Subcutaneous abdominal adipose tissue (tissue), 5 donors: ENCODE measurements at regions not wholly inside any gene's neighbourhood (a gene's known extent, or its start where the extent isn't known, plus 50 kb on each side); places are given as distances from the start of the nearest gene placed in this dataset.

Experiments used
- H3K27ac ChIP-seq: one replicate; pipeline ENCODE4 v1.7.0; 2013; ENCODE audit warnings: low read depth, mild to moderate bottlenecking, inconsistent platforms, low read length, moderate library complexity
- H3K27me3 ChIP-seq, 5 donors: one replicate each; pipeline ENCODE4 v1.7.0; 2013; ENCODE audit warnings: low read length in 5 of 5, inconsistent platforms in 1 of 5; ENCODE audit not compliant: control insufficient read depth in 5 of 5, insufficient read depth in 4 of 5
- H3K36me3 ChIP-seq, 5 donors: one replicate each; pipeline ENCODE4 v1.7.0; 2013; ENCODE audit warnings: low read length in 5 of 5; ENCODE audit not compliant: control insufficient read depth in 5 of 5, insufficient read depth in 5 of 5
- H3K4me1 ChIP-seq, 5 donors: one replicate each; pipeline ENCODE4 v1.7.0; 2013; ENCODE audit warnings: low read length in 5 of 5, mild to moderate bottlenecking in 3 of 5, moderate library complexity in 1 of 5; ENCODE audit not compliant: control insufficient read depth in 5 of 5, insufficient read depth in 5 of 5
- H3K4me3 ChIP-seq, 5 donors: one replicate each; pipeline ENCODE4 v1.7.0; 2013; ENCODE audit warnings: low read length in 5 of 5, low read depth in 1 of 5
- H3K9ac ChIP-seq, 5 donors: one replicate each; pipeline ENCODE4 v1.7.0; 2013; ENCODE audit warnings: low read length in 5 of 5, mild to moderate bottlenecking in 4 of 5, moderate library complexity in 3 of 5
- H3K9me3 ChIP-seq, 5 donors: one replicate each; pipeline ENCODE4 v1.7.0; 2013; ENCODE audit warnings: low read length in 5 of 5; ENCODE audit not compliant: control insufficient read depth in 5 of 5
- donor health status: healthy.
- donor health status: healthy.
- donor health status: healthy.
- donor health status: healthy.
- donor health status: healthy.

DNA sequence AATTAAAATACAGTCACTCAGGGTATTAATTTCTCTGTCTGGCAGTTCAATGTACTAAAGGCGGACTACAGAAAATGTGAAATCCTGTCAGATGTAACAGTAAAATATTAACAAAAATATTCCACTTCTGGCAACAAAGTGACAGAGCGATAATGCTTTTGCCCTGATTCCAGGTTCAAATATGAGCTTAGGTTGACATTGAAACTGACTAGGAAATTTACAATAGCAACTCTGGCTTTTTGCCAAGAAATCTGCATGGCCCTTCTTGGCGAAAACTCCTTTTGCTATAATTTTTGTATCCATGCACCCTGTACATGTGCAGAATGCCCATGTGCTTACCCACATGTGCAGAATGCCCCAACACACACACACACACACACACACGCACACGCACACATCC, 552.2 kb downstream of the MDFIC start:
- Histone ChIP-seq H3K27me3 (peaks cover 0 to 3% (median 3%) of the 10 kb centered on the region in 5 donors), H3K4me1 (peaks cover 0 to 10% (median 8%) of the 10 kb centered on the region in 5 donors), H3K36me3 (no peaks in the 10 kb centered on the region), H3K4me3 (no peak overlapping the region), H3K9me3 (no peaks in the 10 kb centered on the region), H3K27ac (no peak overlapping the region), H3K9ac (no peak overlapping the region)

- peaks cover 0 to 3% (median 0%) of the 10 kb centered on the region in 5 donors for H3K27me3 ChIP-seq
- H3K9ac ChIP-seq, result no peak overlapping the region
- H3K36me3 ChIP-seq, result no peaks in the 10 kb centered on the region
- H3K4me1 ChIP-seq, result peaks cover 0 to 5% (median 4%) of the 10 kb centered on the region in 5 donors
- no peak overlapping the region for H3K27ac ChIP-seq
- no peaks in the 10 kb centered on the region for H3K9me3 ChIP-seq
- H3K4me3 ChIP-seq, result no peak overlapping the region
Observed at GRCh38 chr7:115471891-115472290, 550.0 kb downstream of the MDFIC start.

GRCh38 chr7:115462301-115463015, 540.6 kb downstream of the MDFIC start:
- H3K27ac ChIP-seq, result no peak overlapping the region
- no peaks in the 10 kb centered on the region for H3K36me3 ChIP-seq
- H3K9ac ChIP-seq, result no peak overlapping the region
- H3K4me1 ChIP-seq, result no peaks in the 10 kb centered on the region
- H3K27me3 ChIP-seq, result no peaks in the 10 kb centered on the region
- no peaks in the 10 kb centered on the region for H3K9me3 ChIP-seq
- no peak overlapping the region for H3K4me3 ChIP-seq

DNA sequence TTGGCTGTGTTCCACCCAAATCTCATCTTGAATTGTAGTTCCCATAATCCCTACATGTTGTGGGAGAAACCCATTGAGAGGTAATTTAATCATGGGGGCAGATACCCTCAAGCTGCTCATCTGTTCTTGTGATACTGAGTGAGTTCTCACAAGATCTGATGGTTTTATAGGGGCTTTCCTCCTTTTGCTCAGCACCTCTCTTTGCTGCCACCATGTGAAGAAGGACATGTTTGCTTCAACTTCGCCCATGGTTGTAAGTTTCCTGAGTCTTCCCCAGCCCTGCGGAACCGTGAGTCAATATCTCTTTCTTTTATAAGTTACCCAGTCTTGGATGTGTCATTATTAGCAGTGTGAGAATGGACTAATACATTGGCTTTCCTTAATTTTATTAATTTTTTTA, 527.8 kb downstream of the MDFIC start:
- no peaks in the 10 kb centered on the region for H3K36me3 ChIP-seq
- H3K9ac ChIP-seq, result no peak overlapping the region
- H3K9me3 ChIP-seq, result peaks cover 0 to 3% (median 0%) of the 10 kb centered on the region in 5 donors
- H3K27ac ChIP-seq, result no peak overlapping the region
- no peaks in the 10 kb centered on the region for H3K4me1 ChIP-seq
- no peaks in the 10 kb centered on the region for H3K27me3 ChIP-seq
- no peak overlapping the region for H3K4me3 ChIP-seq

DNA sequence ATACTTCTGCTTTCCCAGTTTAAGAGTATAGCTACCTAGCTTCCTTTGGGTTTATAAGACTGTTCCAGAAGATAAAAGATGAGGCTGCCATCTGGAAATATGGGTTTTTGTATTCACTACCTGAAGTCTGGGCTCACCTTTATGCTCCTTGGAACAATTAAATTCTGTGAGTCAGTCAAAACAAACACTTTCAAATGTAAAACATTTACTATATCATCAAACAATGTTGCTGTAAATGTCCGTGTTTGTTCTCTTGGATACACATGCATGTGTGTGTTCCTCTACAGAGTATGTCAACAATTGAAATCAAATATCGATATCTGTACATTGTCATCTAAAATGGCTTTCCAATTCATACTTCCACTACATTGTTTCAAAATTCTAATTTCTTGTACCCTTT, 525.6 kb downstream of the MDFIC start:
- no peak overlapping the region for H3K4me3 ChIP-seq
- no peak overlapping the region for H3K27ac ChIP-seq
- H3K27me3 ChIP-seq, result no peaks in the 10 kb centered on the region
- H3K9me3 ChIP-seq, result peaks cover 0 to 3% (median 0%) of the 10 kb centered on the region in 5 donors
- H3K9ac ChIP-seq, result no peak overlapping the region
- no peaks in the 10 kb centered on the region for H3K4me1 ChIP-seq
- H3K36me3 ChIP-seq, result no peaks in the 10 kb centered on the region

DNA sequence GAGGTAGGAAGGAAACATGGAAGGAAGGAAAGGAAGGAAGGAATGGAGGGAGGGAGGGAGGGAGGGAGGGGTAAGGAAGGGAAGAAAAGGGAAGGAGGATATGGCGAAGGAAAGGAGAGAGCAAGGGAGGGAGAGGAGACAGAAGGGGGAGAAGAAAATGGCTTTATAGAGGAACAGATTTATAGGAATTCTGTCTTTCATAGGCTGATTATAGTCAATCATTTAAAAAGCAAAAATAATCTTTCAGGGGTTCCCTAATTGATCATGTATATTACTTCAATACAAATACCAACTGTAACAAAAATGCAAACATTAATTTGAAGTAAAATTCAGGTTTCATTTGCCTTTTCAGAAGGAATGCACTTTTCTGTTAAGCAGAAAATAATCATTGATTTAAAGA, 519.1 kb downstream of the MDFIC start:
- Histone ChIP-seq H3K9ac (no peak overlapping the region), H3K27me3 (no peaks in the 10 kb centered on the region), H3K27ac (no peak overlapping the region), H3K9me3 (no peaks in the 10 kb centered on the region), H3K36me3 (no peaks in the 10 kb centered on the region), H3K4me3 (no peak overlapping the region), H3K4me1 (peaks cover 0 to 6% (median 0%) of the 10 kb centered on the region in 5 donors)

GRCh38 chr7:115435178-115435577, 513.3 kb downstream of the MDFIC start:
- no peak overlapping the region for H3K4me3 ChIP-seq
- no peaks in the 10 kb centered on the region for H3K27me3 ChIP-seq
- H3K4me1 ChIP-seq, result peaks cover 0 to 6% (median 0%) of the 10 kb centered on the region in 5 donors
- H3K36me3 ChIP-seq, result no peaks in the 10 kb centered on the region
- H3K27ac ChIP-seq, result no peak overlapping the region
- no peak overlapping the region for H3K9ac ChIP-seq
- no peaks in the 10 kb centered on the region for H3K9me3 ChIP-seq

- H3K4me3 ChIP-seq, result no peak overlapping the region
- no peaks in the 10 kb centered on the region for H3K4me1 ChIP-seq
Observed at GRCh38 chr7:115429918-115430317, 508.0 kb downstream of the MDFIC start.

DNA sequence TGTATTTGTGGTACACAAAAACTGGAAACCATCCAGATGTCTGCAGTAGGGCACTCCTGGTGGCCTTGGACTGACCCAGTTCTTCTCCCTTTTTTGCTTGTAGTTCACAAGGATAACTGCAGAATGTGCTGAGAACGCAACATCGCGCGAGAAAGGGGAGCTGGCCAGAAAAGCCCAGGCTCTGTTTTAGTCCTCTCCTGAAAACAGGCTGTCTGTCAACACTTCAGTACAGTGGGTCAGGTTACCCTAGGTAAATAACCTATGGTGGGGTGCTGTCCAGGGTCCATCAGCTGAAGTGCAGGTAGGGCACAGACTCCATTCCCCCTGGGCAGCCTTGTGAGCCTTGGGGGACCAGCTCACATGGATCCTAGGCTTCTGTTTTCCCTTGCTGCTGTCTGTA, 495.8 kb downstream of the MDFIC start:
- Histone ChIP-seq H3K27ac (no peak overlapping the region), H3K4me3 (no peak overlapping the region)

More at GRCh38 chr7:115429918-115430317, 508.0 kb downstream of the MDFIC start:
- Histone ChIP-seq H3K27ac (no peak overlapping the region), H3K9me3 (no peaks in the 10 kb centered on the region), H3K27me3 (no peaks in the 10 kb centered on the region), H3K9ac (no peak overlapping the region), H3K36me3 (no peaks in the 10 kb centered on the region)

DNA sequence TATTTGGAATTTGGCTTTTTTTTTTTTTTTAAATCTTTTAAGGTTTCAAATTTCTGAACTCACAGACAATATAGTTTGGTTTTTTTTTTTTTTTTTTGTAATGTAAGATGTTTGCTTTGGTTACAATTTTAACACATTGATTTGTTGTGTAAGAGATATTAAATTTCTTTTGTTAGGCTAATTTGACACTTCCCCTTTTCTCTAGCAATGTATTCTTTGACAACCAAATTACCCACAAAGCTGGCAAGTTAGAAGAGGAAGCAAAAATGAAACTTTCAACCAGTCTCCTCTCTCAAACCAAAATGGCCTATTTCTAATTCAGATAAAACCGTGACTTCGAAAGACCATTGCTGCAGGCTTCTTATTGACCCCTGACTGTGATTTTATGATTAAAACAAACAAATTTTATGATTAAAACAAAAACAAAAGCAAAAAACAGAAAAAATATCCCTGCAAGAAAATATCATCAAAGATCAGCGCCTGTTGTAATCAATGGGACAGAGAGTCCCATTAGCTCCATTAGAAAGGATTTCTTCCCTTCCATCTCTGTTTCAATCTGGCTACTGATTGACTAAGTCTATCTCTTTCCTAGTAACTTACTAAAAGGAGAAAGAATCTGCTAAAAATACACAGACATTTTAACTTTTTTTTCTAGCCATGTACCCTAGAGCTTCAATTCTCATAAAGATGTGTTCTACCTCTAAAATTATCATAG, 489.2 kb downstream of the MDFIC start:
- H3K9me3 ChIP-seq, result peaks cover 0 to 4% (median 0%) of the 10 kb centered on the region in 5 donors
- no peak overlapping the region for H3K9ac ChIP-seq
- no peak overlapping the region for H3K27ac ChIP-seq
- H3K4me1 ChIP-seq, result no peaks in the 10 kb centered on the region
- H3K36me3 ChIP-seq, result no peaks in the 10 kb centered on the region
- no peaks in the 10 kb centered on the region for H3K27me3 ChIP-seq
- no peak overlapping the region for H3K4me3 ChIP-seq

More for the DNA sequence above, 495.8 kb downstream of the MDFIC start:
- H3K27me3 ChIP-seq, result no peaks in the 10 kb centered on the region
- H3K4me1 ChIP-seq, result peaks cover 0 to 7% (median 0%) of the 10 kb centered on the region in 5 donors
- no peak overlapping the region for H3K9ac ChIP-seq
- H3K36me3 ChIP-seq, result no peaks in the 10 kb centered on the region
- H3K9me3 ChIP-seq, result peaks cover 0 to 4% (median 0%) of the 10 kb centered on the region in 5 donors
